Neural progenitor cell (in vitro differentiated cells): ENCODE measurements at regions not wholly inside any gene's neighbourhood (a gene's known extent, or its start where the extent isn't known, plus 50 kb on each side); places are given as distances from the start of the nearest gene placed in this dataset.

Experiments
- CTCF ChIP-seq: fragments of 200-600 bp; sonication (generic); IDR thresholded peaks from 2 replicates; pipeline ENCODE4 v1.5.1; 2017; ENCODE audit warnings: antibody characterized with exemption, mild to moderate bottlenecking
- EZH2 ChIP-seq: fragments of 200-600 bp; sonication (generic); IDR thresholded peaks from 2 replicates; pipeline ENCODE4 v1.6.1; 2017; ENCODE audit warnings: antibody characterized with exemption, mild to moderate bottlenecking, moderate library complexity

- TF ChIP-seq CTCF, result no peak
- no peak for TF ChIP-seq EZH2
These were observed 516.0 kb downstream of the CETN3 start for GRCh38 chr5:89893546-89893945.
